ENCODE measurements at regions not wholly inside any gene's neighbourhood (a gene's known extent, or its start where the extent isn't known, plus 50 kb on each side); places are given as distances from the start of the nearest gene placed in this dataset.

- H3K4me3 ChIP-seq (ENCODE audit: low read depth, low read length): no peak overlapping the region
- DNase-seq (ENCODE audit: low read depth): no peak
- TF ChIP-seq CTCF (IDR thresholded peaks at IDR 0.05; ENCODE audit: insufficient read depth, low read depth, low read length): no peak
These were observed 93.8 kb upstream of the ARHGEF7 start for GRCh38 chr13:111021270-111021669.

GRCh38 chr13:111020546-111020945, 94.6 kb upstream of the ARHGEF7 start:
- no peak overlapping the region for H3K4me3 ChIP-seq (ENCODE audit: low read depth, low read length)
- no peak for DNase-seq (ENCODE audit: low read depth)
- no peak for TF ChIP-seq CTCF (IDR thresholded peaks at IDR 0.05; ENCODE audit: insufficient read depth, low read depth, low read length)

- no peak overlapping the region for H3K4me3 ChIP-seq (ENCODE audit: low read depth, low read length)
- no peak for TF ChIP-seq CTCF (IDR thresholded peaks at IDR 0.05; ENCODE audit: insufficient read depth, low read depth, low read length)
- DNase-seq (ENCODE audit: low read depth): no peak
These were observed 95.1 kb upstream of the ARHGEF7 start for GRCh38 chr13:111020021-111020420.

- H3K4me3 ChIP-seq (ENCODE audit: low read depth, low read length): no peak overlapping the region
- TF ChIP-seq CTCF (IDR thresholded peaks at IDR 0.05; ENCODE audit: insufficient read depth, low read depth, low read length): no peak
- DNase-seq (ENCODE audit: low read depth): no peak
These were observed 97.2 kb upstream of the ARHGEF7 start for GRCh38 chr13:111017755-111018459.

GRCh38 chr13:111013196-111013595, 98.3 kb upstream of the ANKRD10 start:
- no peak for TF ChIP-seq CTCF (IDR thresholded peaks at IDR 0.05; ENCODE audit: insufficient read depth, low read depth, low read length)
- no peak for DNase-seq (ENCODE audit: low read depth)
- no peak overlapping the region for H3K4me3 ChIP-seq (ENCODE audit: low read depth, low read length)

- H3K4me3 ChIP-seq (ENCODE audit: low read depth, low read length): no peak overlapping the region
- TF ChIP-seq CTCF (IDR thresholded peaks at IDR 0.05; ENCODE audit: insufficient read depth, low read depth, low read length): no peak
- DNase-seq (ENCODE audit: low read depth): no peak
These were observed 97.0 kb upstream of the ANKRD10 start for GRCh38 chr13:111011899-111012298.

GRCh38 chr13:111008351-111008750, 93.5 kb upstream of the ANKRD10 start:
- H3K4me3 ChIP-seq (ENCODE audit: low read depth, low read length): no peak overlapping the region
- no peak for TF ChIP-seq CTCF (IDR thresholded peaks at IDR 0.05; ENCODE audit: insufficient read depth, low read depth, low read length)
- no peak for DNase-seq (ENCODE audit: low read depth)
